B cell (primary cell): ENCODE measurements at regions not wholly inside any gene's neighbourhood (a gene's known extent, or its start where the extent isn't known, plus 50 kb on each side); places are given as distances from the start of the nearest gene placed in this dataset.

ENCODE experiments used
- ATAC-seq: fragments of 200-7000 bp; cut with Tn5 transposase; one replicate; pipeline ENCODE4 v1.10.0; 2021; ENCODE audit warnings: low read depth, mild to moderate bottlenecking, moderate number of reproducible peaks, moderate library complexity
- CTCF ChIA-PET: fragments of 350-600 bp; sonication (Branson Sonifier 250); formaldehyde crosslinking; loops from one replicate; lab custom pipeline; 2021; ENCODE audit warnings: antibody characterized with exemption, inconsistent platforms; lab: Charles Lee
- POLR2A ChIA-PET: fragments of 350-600 bp; sonication (Branson Sonifier 250); formaldehyde crosslinking; loops from one replicate; lab custom pipeline; 2021; ENCODE audit warnings: antibody characterized with exemption; lab: Charles Lee
- DNase-seq: peaks from one replicate; pipeline ENCODE4 v3.0.0; 2013
- H2AFZ ChIP-seq: 2 replicates; pipeline ENCODE4 v1.6.1; 2012; ENCODE audit warnings: mild to moderate bottlenecking, low read depth, low read length; ENCODE audit not compliant: insufficient read depth, poor library complexity, severe bottlenecking
- H3K27ac ChIP-seq, 2 donors: 1 replicate in 1 of 2; 2 replicates in 1 of 2; pipeline ENCODE4 v1.5.1; 2012 to 2013; ENCODE audit warnings: low read length in 2 of 2, mild to moderate bottlenecking in 2 of 2, moderate library complexity in 1 of 2
- H3K27me3 ChIP-seq, 4 experiments: fragments of 200-600 bp in 1 of 4; sonication (generic) in 1 of 4; replicated peaks in 1 of 4; 1 replicate in 2 of 4; 2 replicates in 2 of 4; pipeline versions ENCODE4 v1.6.1 to v1.7.0; 2013 to 2016; ENCODE audit warnings: low read length in 3 of 4, mild to moderate bottlenecking in 2 of 4, mixed read lengths in 1 of 4, moderate library complexity in 1 of 4; ENCODE audit not compliant: insufficient read depth in 4 of 4, control insufficient read depth in 3 of 4; ENCODE audit errors: control extremely low read depth in 1 of 4
- H3K36me3 ChIP-seq, 2 experiments: replicated peaks in 1 of 2; 1 replicate in 1 of 2; 2 replicates in 1 of 2; pipeline versions ENCODE4 v1.6.1 to v1.7.1; 2013; ENCODE audit warnings: low read length in 1 of 2; ENCODE audit not compliant: insufficient read depth in 2 of 2, control insufficient read depth in 1 of 2; ENCODE audit errors: control extremely low read depth in 1 of 2, extremely low read depth in 1 of 2
- H3K4me1 ChIP-seq, 2 donors: fragments of 200-600 bp in 1 of 2; sonication (generic) in 1 of 2; 1 replicate in 1 of 2; 2 replicates in 1 of 2; pipeline versions ENCODE4 v1.5.1 to v1.6.1; 2013 to 2017; ENCODE audit warnings: low read length in 2 of 2; ENCODE audit not compliant: control insufficient read depth in 2 of 2, insufficient read depth in 2 of 2
- H3K4me2 ChIP-seq: replicated peaks from 2 replicates; pipeline ENCODE3; 2012; ENCODE audit warnings: mild to moderate bottlenecking, low read depth, low read length; ENCODE audit not compliant: poor library complexity, severe bottlenecking
- H3K4me3 ChIP-seq, 5 experiments: fragments of 200-600 bp in 1 of 5; sonication (generic) in 1 of 5; 1 replicate in 3 of 5; 2 replicates in 2 of 5; pipeline versions ENCODE4 v1.5.1 to v1.7.0; 2011 to 2016; ENCODE audit warnings: low read length in 4 of 5, mild to moderate bottlenecking in 4 of 5, low read depth in 2 of 5, control low read depth in 1 of 5, moderate library complexity in 1 of 5; ENCODE audit not compliant: insufficient read depth in 1 of 5; ENCODE audit errors: control extremely low read depth in 1 of 5, extremely low read depth in 1 of 5
- H3K79me2 ChIP-seq: fragments of 200-600 bp; sonication (generic); one replicate; pipeline ENCODE4 v1.6.0; 2016; ENCODE audit warnings: low read length; ENCODE audit not compliant: control insufficient read depth, insufficient read depth
- H3K9ac ChIP-seq: fragments of 200-600 bp; sonication (generic); 2 replicates; pipeline ENCODE4 v1.6.1; 2017; ENCODE audit warnings: mild to moderate bottlenecking, low read length, moderate library complexity
- H3K9me3 ChIP-seq, 3 donors: one replicate each; pipeline versions ENCODE4 v1.6.1 to v1.7.1; 2013; ENCODE audit warnings: low read length in 2 of 3; ENCODE audit not compliant: control insufficient read depth in 2 of 3, insufficient read depth in 1 of 3; ENCODE audit errors: control extremely low read depth in 1 of 3
- H4K20me1 ChIP-seq: 2 replicates; pipeline ENCODE4 v1.6.0; 2012; ENCODE audit warnings: mild to moderate bottlenecking, low read length; ENCODE audit not compliant: insufficient read depth, control insufficient read depth, poor library complexity, severe bottlenecking
- H3K27ac Mint-ChIP-seq: one replicate; pipeline ENCODE4 v1.8.0; 2021; ENCODE audit warnings: mixed read lengths
- H3K27me3 Mint-ChIP-seq: one replicate; pipeline ENCODE4 v1.8.0; 2021; ENCODE audit warnings: mixed read lengths
- H3K4me1 Mint-ChIP-seq: one replicate; pipeline ENCODE4 v1.8.0; 2021; ENCODE audit warnings: mixed read lengths
- H3K4me3 Mint-ChIP-seq: one replicate; pipeline ENCODE4 v1.8.0; 2021; ENCODE audit warnings: mixed read lengths
- H3K9me3 Mint-ChIP-seq: one replicate; pipeline ENCODE4 v1.8.0; 2022; ENCODE audit warnings: mixed read lengths; ENCODE audit not compliant: insufficient read depth
- EZH2 ChIP-seq: IDR thresholded peaks from 2 replicates; pipeline ENCODE4 v1.6.1; 2012; ENCODE audit warnings: borderline replicate concordance, low read depth, mild to moderate bottlenecking, moderate library complexity, low read length; ENCODE audit not compliant: insufficient read depth, poor library complexity, severe bottlenecking
- WGBS: methylation state at CpG from one replicate; pipeline ENCODE4 v1.1.5; 2013; ENCODE audit warnings: missing lambda C conversion rate; ENCODE audit not compliant: insufficient coverage; 5-methylcytosine and 5-hydroxymethylcytosine counted together
- intact Hi-C: fragments of 100-400 bp; cut with micrococcal nuclease; formaldehyde crosslinking; loops from one replicate; pipeline ENCODE4 v1.10.0; 2022
- TF ChIP-seq, protein P1 (sequence below): fragments of 200-600 bp; IDR thresholded peaks from one replicate; pipeline ENCODE4 v1.8.0; 2022; ENCODE audit warnings: antibody characterized with exemption, mild to moderate bottlenecking

DNA sequence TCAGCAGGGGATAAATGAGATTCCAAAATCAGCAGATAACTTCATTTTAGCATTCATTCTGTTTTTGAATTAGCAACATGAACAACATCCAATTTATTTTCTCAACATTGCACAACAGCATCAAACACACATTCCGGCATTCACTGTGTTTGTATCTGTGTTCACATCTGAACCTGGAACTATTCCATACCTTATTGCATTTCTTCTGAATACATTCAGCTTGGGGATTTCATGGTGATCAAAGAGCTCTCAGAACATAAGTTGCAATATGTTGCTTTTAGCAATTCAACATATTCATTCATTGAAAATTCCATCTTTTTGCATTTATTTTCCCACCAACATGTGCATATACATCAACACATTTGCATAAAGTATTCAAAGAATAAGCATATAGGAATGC lies 1431.7 kb upstream of the PIK3C3 start:
- TF ChIP-seq, protein P1, sequence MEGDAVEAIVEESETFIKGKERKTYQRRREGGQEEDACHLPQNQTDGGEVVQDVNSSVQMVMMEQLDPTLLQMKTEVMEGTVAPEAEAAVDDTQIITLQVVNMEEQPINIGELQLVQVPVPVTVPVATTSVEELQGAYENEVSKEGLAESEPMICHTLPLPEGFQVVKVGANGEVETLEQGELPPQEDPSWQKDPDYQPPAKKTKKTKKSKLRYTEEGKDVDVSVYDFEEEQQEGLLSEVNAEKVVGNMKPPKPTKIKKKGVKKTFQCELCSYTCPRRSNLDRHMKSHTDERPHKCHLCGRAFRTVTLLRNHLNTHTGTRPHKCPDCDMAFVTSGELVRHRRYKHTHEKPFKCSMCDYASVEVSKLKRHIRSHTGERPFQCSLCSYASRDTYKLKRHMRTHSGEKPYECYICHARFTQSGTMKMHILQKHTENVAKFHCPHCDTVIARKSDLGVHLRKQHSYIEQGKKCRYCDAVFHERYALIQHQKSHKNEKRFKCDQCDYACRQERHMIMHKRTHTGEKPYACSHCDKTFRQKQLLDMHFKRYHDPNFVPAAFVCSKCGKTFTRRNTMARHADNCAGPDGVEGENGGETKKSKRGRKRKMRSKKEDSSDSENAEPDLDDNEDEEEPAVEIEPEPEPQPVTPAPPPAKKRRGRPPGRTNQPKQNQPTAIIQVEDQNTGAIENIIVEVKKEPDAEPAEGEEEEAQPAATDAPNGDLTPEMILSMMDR, result no peak
- no peak for TF ChIP-seq EZH2
- Mint-ChIP-seq H3K9me3 (no peaks in the 10 kb centered on the region), H3K4me3 (no peak overlapping the region), H3K27me3 (no peaks in the 10 kb centered on the region), H3K4me1 (no peaks in the 10 kb centered on the region), H3K27ac (no peak overlapping the region)
- ChIA-PET CTCF (no interaction called here), POLR2A (no interaction called here)
- no peaks in the 10 kb centered on the region for H3K79me2 ChIP-seq
- WGBS, result no CpG with 5 or more reads among the region's 1 CpG
- H3K36me3 ChIP-seq, result no peaks in the 10 kb centered on the region
- H2AFZ ChIP-seq, result no peak overlapping the region
- H3K9me3 ChIP-seq, result no peaks in the 10 kb centered on the region
- no peak overlapping the region for H3K9ac ChIP-seq
- no peaks in the 10 kb centered on the region for H3K4me1 ChIP-seq
- H3K4me2 ChIP-seq, result no peak overlapping the region
- H3K27me3 ChIP-seq, result no peaks in the 10 kb centered on the region
- H4K20me1 ChIP-seq, result no peaks in the 10 kb centered on the region
- no peak overlapping the region for H3K27ac ChIP-seq
- no peak overlapping the region for H3K4me3 ChIP-seq
- no peak for DNase-seq
- intact Hi-C loops, result no loop called here
- no peak for ATAC-seq

DNA sequence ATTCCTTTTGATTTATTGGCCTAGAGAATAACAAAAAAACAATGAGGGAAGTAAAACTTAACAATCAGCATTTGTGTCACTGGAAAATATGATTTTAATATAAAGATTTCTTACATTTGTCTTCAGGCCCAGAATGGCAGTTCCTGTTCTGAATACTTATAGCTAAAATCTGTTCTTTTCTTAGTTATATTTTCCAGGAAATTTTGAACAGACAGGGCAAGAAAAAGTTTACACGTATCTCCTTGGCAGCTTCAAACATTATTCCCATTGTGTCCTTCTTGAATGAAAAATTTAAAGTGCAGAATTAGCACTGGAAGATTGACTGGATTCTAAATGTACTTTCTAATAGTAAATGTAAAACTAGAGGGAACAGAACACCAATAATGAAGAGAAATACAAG lies 1454.0 kb upstream of the PIK3C3 start:
- intact Hi-C loops, result no loop called here
- Mint-ChIP-seq H3K4me3 (no peak overlapping the region), H3K4me1 (no peaks in the 10 kb centered on the region), H3K27me3 (no peaks in the 10 kb centered on the region), H3K27ac (no peak overlapping the region), H3K9me3 (peaks cover 3% of the 10 kb centered on the region)
- no peak overlapping the region for H2AFZ ChIP-seq
- H3K36me3 ChIP-seq, result no peaks in the 10 kb centered on the region
- POLR2A ChIA-PET, result no interaction called here
- no peak overlapping the region for H3K4me2 ChIP-seq
- TF ChIP-seq, protein P1, result no peak
- TF ChIP-seq EZH2, result no peak
- CTCF ChIA-PET, result no interaction called here
- H3K4me1 ChIP-seq, result no peaks in the 10 kb centered on the region
- ATAC-seq (no peak), DNase-seq (no peak)
- H3K4me3 ChIP-seq, result no peak overlapping the region
- no CpG with 5 or more reads among the region's 1 CpG for WGBS
- no peaks in the 10 kb centered on the region for H3K9me3 ChIP-seq
- H4K20me1 ChIP-seq, result no peaks in the 10 kb centered on the region
- no peaks in the 10 kb centered on the region for H3K79me2 ChIP-seq
- H3K9ac ChIP-seq, result no peak overlapping the region
- H3K27me3 ChIP-seq, result no peaks in the 10 kb centered on the region
- no peak overlapping the region for H3K27ac ChIP-seq
